Panc1 (cell line): ENCODE measurements at regions not wholly inside any gene's neighbourhood (a gene's known extent, or its start where the extent isn't known, plus 50 kb on each side); places are given as distances from the start of the nearest gene placed in this dataset.

ENCODE experiments used
- ATAC-seq: fragments of 200-7000 bp; cut with Tn5 transposase; 2 replicates; pipeline ENCODE4 v1.9.1; 2020; ENCODE audit warnings: mild to moderate bottlenecking, moderate library complexity
- BruUV-seq: library from RNA; stranded (reverse); fragments of 400-500 nt; replicated peaks from 2 replicates; lab custom pipeline; 2021; lab: Mats Ljungman, UMichigan
- CTCF ChIA-PET: fragments of 300-600 bp; sonication (Branson Sonifier 250); formaldehyde crosslinking; loops from one replicate; lab custom pipeline; 2022; ENCODE audit warnings: antibody characterized with exemption; lab: Charles Lee
- POLR2A ChIA-PET: fragments of 300-600 bp; sonication (Branson Sonifier 250); formaldehyde crosslinking; loops from one replicate; lab custom pipeline; 2022; ENCODE audit warnings: antibody characterized with exemption; lab: Charles Lee
- DNase-seq: peaks from one replicate; pipeline ENCODE4 v3.0.0-alpha.2; 2010; ENCODE audit warnings: low read depth, low spot score
- H3K27ac ChIP-seq: 2 replicates; pipeline ENCODE4 v1.5.1; 2011; ENCODE audit warnings: mild to moderate bottlenecking, low read length, inconsistent platforms
- H3K27me3 ChIP-seq: fragments of 200-500 bp; sonication (Bioruptor generic); 2 replicates; pipeline ENCODE4 v1.6.0; 2014; ENCODE audit warnings: low read length, inconsistent platforms; ENCODE audit not compliant: control insufficient read depth, insufficient read depth
- H3K36me3 ChIP-seq: fragments of 200-500 bp; sonication (Bioruptor generic); 2 replicates; pipeline ENCODE4 v1.5.1; 2014; ENCODE audit warnings: inconsistent platforms, mild to moderate bottlenecking, low read length, moderate library complexity; ENCODE audit not compliant: control insufficient read depth, insufficient read depth
- H3K4me1 ChIP-seq: 2 replicates; pipeline ENCODE4 v1.5.1; 2011; ENCODE audit warnings: inconsistent platforms, mild to moderate bottlenecking, low read length, moderate library complexity; ENCODE audit not compliant: control insufficient read depth, insufficient read depth
- H3K4me3 ChIP-seq, 2 experiments: 2 replicates each; pipeline ENCODE4 v1.5.1; 2011 to 2012; ENCODE audit warnings: low read depth in 2 of 2, low read length in 2 of 2, mild to moderate bottlenecking in 2 of 2, inconsistent platforms in 1 of 2, moderate library complexity in 1 of 2
- H3K9me3 ChIP-seq: fragments of 200-500 bp; sonication (Bioruptor generic); 2 replicates; pipeline ENCODE4 v1.5.1; 2014; ENCODE audit warnings: low read depth, mild to moderate bottlenecking, inconsistent platforms, low read length, moderate library complexity; ENCODE audit not compliant: control insufficient read depth, insufficient read depth
- POLR2AphosphoS5 ChIP-seq: IDR thresholded peaks from 2 replicates; pipeline ENCODE4 v1.6.1; 2012; ENCODE audit warnings: mild to moderate bottlenecking, low read depth, low read length, moderate library complexity
- REST ChIP-seq, 2 experiments: IDR thresholded peaks; 2 replicates each; pipeline ENCODE4 v1.6.1; 2011 to 2012; ENCODE audit warnings: low read depth in 2 of 2, control low read depth in 1 of 2, low read length in 1 of 2, mild to moderate bottlenecking in 1 of 2, moderate library complexity in 1 of 2; ENCODE audit not compliant: insufficient read depth in 1 of 2
- SIN3A ChIP-seq: IDR thresholded peaks from 2 replicates; pipeline ENCODE4 v1.6.1; 2012; ENCODE audit warnings: low read depth, mild to moderate bottlenecking, low read length, moderate library complexity, borderline replicate concordance; ENCODE audit not compliant: insufficient read depth
- TCF7L2 ChIP-seq: IDR thresholded peaks from 2 replicates; pipeline ENCODE4 v1.6.1; 2011; ENCODE audit warnings: mild to moderate bottlenecking, low read depth, low read length, inconsistent platforms
- in situ Hi-C: cut with HindIII; loops from 2 replicates; pipeline ENCODE4 v1.10.0; 2016; ENCODE audit warnings: low sequenced_read_pairs, low pct_unique_long_range_greater_than_20kb
- intact Hi-C: fragments of 100-400 bp; cut with micrococcal nuclease; formaldehyde crosslinking; loops from one replicate; pipeline ENCODE4 v1.10.0; 2022; ENCODE audit not compliant: unreplicated experiment
- TF ChIP-seq, protein P1 (sequence below): fragments of 450-650 bp; IDR thresholded peaks from 2 replicates; pipeline ENCODE4 v1.5.1; 2017; ENCODE audit warnings: mild to moderate bottlenecking

GRCh38 chr15:96183867-96184266, 146.6 kb upstream of the NR2F2 start:
- ChIA-PET CTCF (no interaction called here), POLR2A (no interaction called here)
- intact Hi-C loops (no loop called here), in situ Hi-C loops (no loop called here)
- H3K27me3 ChIP-seq, result no peaks in the 10 kb centered on the region
- DNase-seq, result no peak
- H3K27ac ChIP-seq, result no peak overlapping the region
- H3K4me1 ChIP-seq, result no peaks in the 10 kb centered on the region
- H3K9me3 ChIP-seq, result no peaks in the 10 kb centered on the region
- TF ChIP-seq TCF7L2 (no peak), POLR2AphosphoS5 (no peak), SIN3A (no peak), REST (IDR thresholded peaks at IDR 0.05; ENCODE audit: insufficient read depth in 1 of 2, low read depth in 2 of 2, low read length in 1 of 2) (no peak)
- TF ChIP-seq, protein P1, sequence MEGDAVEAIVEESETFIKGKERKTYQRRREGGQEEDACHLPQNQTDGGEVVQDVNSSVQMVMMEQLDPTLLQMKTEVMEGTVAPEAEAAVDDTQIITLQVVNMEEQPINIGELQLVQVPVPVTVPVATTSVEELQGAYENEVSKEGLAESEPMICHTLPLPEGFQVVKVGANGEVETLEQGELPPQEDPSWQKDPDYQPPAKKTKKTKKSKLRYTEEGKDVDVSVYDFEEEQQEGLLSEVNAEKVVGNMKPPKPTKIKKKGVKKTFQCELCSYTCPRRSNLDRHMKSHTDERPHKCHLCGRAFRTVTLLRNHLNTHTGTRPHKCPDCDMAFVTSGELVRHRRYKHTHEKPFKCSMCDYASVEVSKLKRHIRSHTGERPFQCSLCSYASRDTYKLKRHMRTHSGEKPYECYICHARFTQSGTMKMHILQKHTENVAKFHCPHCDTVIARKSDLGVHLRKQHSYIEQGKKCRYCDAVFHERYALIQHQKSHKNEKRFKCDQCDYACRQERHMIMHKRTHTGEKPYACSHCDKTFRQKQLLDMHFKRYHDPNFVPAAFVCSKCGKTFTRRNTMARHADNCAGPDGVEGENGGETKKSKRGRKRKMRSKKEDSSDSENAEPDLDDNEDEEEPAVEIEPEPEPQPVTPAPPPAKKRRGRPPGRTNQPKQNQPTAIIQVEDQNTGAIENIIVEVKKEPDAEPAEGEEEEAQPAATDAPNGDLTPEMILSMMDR, result no peak
- no peak for ATAC-seq
- no peaks in the 10 kb centered on the region for H3K36me3 ChIP-seq
- no peak overlapping the region for H3K4me3 ChIP-seq
- no TSS peak for BruUV-seq

DNA sequence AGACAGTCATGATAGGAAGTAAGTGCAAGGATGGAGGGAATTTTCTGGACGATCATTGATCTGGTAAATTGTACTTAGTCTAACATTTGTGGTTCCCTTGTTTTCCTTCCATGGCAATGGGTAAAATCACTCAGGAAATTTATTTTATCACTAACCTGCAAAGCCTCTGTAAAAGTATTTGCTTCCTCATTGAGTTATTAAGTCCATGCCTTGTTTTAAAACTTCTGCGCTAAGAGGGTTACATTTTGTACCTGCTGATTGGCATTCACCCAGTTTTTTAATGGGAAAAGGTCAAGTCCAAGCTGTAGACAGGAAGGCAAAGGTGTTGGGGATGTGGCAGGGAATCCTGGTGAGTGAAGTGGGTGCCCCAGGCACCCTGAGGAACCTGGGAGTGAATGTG, 146.2 kb upstream of the NR2F2 start:
- no peaks in the 10 kb centered on the region for H3K9me3 ChIP-seq
- DNase-seq (no peak), ATAC-seq (no peak)
- no TSS peak for BruUV-seq
- intact Hi-C loops (no loop called here), in situ Hi-C loops (no loop called here)
- H3K4me1 ChIP-seq, result no peaks in the 10 kb centered on the region
- TF ChIP-seq REST (IDR thresholded peaks at IDR 0.05; ENCODE audit: insufficient read depth in 1 of 2, low read depth in 2 of 2, low read length in 1 of 2) (no peak), SIN3A (no peak), POLR2AphosphoS5 (no peak), TCF7L2 (no peak)
- TF ChIP-seq, protein P1, result no peak
- H3K27me3 ChIP-seq, result no peaks in the 10 kb centered on the region
- POLR2A ChIA-PET, result no interaction called here
- CTCF ChIA-PET, result no interaction called here
- no peak overlapping the region for H3K27ac ChIP-seq
- H3K36me3 ChIP-seq, result no peaks in the 10 kb centered on the region
- H3K4me3 ChIP-seq, result no peak overlapping the region
